SU-DHL-6 (cell line): ENCODE measurements at regions not wholly inside any gene's neighbourhood (a gene's known extent, or its start where the extent isn't known, plus 50 kb on each side); places are given as distances from the start of the nearest gene placed in this dataset.

ENCODE experiments used
- EZH2phosphoT487 ChIP-seq: fragments of 200-600 bp; sonication (generic), shearing (Covaris generic); conservative IDR thresholded peaks from 2 replicates; pipeline ENCODE4 v1.6.1; 2018; ENCODE audit warnings: mild to moderate bottlenecking, antibody characterized with exemption, low read length, moderate library complexity, mixed read lengths
- TF ChIP-seq, protein P1 (sequence below): fragments of 200-600 bp; sonication (generic); IDR thresholded peaks from one replicate; pipeline ENCODE4 v1.5.1; 2017; ENCODE audit warnings: antibody characterized with exemption, mild to moderate bottlenecking, low read length, moderate library complexity; ENCODE audit not compliant: insufficient read depth, poor library complexity, severe bottlenecking

DNA sequence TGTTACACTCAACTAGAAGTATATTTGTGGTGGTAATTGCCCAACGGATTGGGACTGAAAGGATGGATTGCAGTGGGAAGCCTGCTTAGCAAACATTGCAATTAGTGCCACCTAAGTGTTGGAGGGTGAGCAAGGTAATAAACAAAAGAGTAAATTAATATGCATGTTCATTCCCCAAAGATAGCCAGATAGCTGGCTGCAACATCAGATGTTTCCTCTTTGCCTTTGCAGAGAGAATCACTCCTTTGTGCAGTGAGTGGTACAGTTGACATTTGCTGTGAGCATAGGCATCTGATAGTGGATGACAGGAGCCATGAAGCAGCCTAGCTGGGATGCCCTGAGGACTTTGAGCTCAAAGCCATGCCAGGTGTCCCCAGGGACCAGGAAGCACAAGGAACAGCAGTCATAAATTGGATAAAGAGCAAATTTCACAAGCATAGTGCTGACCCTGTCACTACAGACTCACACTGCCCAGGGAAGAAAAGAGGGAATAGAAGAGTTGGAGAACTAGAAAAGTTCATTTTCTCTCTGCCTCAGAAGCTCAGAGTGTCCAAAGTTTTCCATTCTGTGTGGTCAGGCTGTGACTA is 336.1 kb upstream of the SLC30A5 start:
- TF ChIP-seq EZH2phosphoT487 = no peak
- TF ChIP-seq, protein P1, sequence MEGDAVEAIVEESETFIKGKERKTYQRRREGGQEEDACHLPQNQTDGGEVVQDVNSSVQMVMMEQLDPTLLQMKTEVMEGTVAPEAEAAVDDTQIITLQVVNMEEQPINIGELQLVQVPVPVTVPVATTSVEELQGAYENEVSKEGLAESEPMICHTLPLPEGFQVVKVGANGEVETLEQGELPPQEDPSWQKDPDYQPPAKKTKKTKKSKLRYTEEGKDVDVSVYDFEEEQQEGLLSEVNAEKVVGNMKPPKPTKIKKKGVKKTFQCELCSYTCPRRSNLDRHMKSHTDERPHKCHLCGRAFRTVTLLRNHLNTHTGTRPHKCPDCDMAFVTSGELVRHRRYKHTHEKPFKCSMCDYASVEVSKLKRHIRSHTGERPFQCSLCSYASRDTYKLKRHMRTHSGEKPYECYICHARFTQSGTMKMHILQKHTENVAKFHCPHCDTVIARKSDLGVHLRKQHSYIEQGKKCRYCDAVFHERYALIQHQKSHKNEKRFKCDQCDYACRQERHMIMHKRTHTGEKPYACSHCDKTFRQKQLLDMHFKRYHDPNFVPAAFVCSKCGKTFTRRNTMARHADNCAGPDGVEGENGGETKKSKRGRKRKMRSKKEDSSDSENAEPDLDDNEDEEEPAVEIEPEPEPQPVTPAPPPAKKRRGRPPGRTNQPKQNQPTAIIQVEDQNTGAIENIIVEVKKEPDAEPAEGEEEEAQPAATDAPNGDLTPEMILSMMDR = no peak
